Stimulated activated naive CD4-positive, alpha-beta T cell (primary cell): ENCODE measurements at regions not wholly inside any gene's neighbourhood (a gene's known extent, or its start where the extent isn't known, plus 50 kb on each side); places are given as distances from the start of the nearest gene placed in this dataset.
A peak's percentile ranks its signal among the peaks of the same experiment; 100 is the strongest.
"Not testable (repeated sequence)": the region's sequence is repeated elsewhere in the genome, so short reads cannot be mapped to it uniquely, and the experiment has no call there.

ENCODE experiments used
- DNase-seq, 6 experiments: peaks; one replicate each; lab custom pipeline; 2025; lab: John Stamatoyannopoulos, UW

DNA sequence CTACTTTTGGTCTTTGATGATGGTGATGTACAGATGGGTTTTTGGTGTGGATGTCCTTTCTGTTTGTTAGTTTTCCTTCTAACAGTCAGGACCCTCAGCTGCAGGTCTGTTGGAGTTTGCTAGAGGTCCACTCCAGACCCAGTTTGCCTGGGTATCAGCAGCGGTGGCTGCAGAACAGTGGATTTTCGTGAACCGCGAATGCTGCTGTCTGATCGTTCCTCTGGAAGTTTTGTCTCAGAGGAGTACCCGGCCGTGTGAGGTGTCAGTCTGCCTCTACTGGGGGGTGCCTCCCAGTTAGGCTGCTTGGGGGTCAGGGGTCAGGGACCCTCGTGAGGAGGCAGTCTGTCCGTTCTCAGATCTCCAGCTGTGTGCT lies 56.6 kb upstream of the TNFAIP8 start:
- not testable (repeated sequence) for DNase-seq

DNA sequence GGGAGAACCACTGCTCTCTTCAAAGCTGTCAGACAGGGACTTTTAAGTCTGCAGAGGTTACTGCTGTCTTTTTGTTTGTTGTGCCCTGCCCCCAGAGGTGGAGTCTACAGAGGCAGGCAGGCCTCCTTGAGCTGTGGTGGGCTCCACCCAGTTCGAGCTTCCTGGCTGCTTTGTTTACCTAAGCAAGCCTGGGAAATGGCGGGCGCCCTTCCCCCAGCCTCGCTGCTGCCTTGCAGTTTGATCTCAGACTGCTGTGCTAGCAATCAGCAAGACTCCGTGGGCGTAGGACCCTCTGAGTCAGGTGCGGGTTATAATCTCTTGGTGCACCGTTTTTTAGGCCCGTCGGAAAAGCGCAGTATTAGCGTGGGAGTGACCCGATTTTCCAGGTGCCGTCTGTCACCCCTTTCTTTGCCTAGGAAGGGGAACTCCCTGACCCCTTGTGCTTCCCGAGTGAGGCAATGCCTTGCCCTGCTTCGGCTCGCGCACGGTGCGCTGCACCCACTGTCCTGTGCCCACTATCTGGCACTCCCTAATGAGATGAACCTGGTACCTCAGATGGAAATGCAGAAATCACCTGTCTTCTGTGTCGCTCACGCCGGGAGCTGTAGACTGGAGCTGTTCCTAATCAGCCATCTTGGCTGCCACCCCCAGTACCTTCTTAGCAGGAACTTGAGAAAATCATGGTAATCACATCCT lies 56.1 kb upstream of the TNFAIP8 start:
- DNase-seq = peak; percentile 81 to 91 (median 86)

DNA sequence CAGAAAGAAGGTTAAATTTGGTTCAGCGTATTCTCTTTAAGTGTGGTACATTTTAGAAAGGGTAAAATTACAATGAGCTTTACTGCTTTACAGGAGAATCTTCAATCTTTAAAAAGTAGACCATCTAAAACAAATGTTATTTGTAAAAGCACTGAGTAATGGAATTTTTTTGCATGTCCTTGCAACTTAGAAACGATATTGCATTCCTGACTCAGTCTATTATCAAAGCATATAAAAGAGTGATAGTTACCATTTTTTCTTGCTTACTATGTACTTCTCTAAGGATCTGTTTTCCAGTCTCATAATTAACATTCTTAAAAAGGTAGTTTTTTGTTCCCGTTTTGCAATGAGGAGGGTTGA lies 55.5 kb upstream of the TNFAIP8 start:
- no peak for DNase-seq

DNA sequence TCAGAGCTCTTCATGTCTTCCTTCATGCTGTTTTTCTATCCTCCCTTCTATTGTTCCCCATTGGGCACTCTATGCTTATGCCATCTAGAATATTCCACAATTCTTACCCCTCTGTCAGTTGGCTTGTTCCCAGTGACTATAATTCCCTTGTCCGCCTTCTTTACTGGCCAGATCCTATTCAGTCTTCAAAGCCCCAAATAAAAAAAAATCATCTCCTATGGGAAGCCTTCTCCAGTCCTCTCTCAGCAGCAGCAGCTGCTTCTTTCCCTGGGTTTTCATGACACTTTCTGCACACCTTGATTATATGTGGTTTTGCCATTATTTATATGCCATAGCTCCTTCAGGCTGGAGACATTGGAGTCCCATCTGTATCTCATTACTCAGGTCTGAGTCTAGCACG lies 54.6 kb upstream of the TNFAIP8 start:
- no peak for DNase-seq

DNA sequence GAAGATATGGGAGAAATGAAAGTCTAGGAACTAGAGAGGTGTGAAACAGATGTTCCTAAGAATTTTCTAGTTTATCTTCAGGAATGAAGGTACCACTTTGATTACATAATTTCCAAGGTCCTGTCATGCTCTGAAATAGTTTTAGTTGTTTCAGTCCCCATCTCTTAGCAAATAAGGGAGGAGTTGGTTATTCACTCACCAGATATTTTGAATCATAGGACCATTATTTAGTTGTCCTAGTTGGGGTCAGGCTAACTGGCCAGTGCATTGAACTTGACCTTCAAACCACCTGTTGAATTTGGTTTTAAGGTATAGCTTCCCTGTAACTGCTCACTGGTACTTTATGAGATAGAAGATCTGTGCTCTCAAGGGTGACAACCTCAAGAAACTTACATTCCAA lies 53.9 kb upstream of the TNFAIP8 start:
- no peak for DNase-seq

DNA sequence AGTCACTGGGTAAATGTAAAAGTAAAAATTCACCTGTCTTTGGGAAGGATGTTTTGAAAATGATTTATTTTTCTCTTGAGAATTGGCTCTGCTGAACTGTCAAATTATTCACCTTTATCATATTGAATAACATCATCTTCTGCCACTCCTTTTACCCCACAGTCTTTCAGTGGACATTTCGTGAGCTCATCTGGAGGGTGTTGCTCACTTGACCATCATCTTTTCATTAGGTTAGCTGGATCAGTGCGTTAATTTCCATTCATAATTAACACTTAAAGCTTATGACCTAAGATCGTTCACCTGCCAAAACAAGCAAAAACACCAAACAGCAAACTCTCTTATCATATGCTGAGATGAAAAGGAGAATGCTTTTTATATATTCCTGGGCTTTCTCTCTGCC lies 53.4 kb upstream of the TNFAIP8 start:
- no peak for DNase-seq

DNA sequence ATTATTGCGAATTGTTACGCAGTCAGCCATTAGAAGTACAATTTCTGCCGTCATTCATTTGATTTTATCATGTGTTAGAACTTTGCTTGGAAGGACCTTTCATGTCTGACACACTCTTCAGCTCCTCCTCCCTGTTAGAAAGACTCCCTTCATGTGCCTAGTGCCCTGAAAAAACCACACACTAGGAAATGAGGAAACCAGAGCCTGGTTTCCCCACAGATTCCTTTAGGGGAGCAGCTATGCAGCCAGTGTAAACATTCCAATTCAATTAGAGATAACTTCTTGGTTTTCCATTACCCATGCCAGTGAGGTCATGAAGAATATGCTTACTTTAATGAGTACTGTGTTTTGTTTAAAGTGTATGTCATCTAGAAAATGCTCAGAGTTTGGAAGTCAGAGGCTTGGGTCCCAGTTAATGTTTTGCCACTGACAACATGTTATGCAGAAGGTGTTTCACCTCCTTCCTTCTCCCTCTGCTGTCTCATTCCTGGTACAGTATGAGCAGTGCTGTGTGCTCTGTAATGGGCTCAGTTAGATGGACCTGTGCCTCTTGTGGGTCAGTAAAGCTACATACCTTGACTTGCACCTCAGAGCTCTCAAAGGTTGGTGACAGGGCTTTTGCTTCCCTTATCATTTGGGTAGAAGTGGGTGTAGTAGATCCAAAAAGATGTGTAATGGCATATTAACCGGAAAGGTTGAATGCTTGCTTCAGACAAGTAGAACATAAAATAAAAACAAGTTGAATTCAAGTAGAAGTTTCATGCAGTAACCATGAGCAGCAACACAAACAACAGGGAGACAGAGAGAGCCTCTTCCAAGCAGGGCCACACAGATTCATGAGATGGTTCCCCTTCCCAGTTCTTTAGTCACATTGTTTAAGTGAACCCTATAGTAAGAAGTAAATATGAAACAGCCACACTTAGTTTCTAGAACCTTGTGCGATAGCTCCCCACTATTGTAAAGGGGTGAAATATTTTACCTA lies 52.6 kb upstream of the TNFAIP8 start:
- DNase-seq = peak in 3 of 6 experiments; percentile 10 to 41 (median 33)

DNA sequence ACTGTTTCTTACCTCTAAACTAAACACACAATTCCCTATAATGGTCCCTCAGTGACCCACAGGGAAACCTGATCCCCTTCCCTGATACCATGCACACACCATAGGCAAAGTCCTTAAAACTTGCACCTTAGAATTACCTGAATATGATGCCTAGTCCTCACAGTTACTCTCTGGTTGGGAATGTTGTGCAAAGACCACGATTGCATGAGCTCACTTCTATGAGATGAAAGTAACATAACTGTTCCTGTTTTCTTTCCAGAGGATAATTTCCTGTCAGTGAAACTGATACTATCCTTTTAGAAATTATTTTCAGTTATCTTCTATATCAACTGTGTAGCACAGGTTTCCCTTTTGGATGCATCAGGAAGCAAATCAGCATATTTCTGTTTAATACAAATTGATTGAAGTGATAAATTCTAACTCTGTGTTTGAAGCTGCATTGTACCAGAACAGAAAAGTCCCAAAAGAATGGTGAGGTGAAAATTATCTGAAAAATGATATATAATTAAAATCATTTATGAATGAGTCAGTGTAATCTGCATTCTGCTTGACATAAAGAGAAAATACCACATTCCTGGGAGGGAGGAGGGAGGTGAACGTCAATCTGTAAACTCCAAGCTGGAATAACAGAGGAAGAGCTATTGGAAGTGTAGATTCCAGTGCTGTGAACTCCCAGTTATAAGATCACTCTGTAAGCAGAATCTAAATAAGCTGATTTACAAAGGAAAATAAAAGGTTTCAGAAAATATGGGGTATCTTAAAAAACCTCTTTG lies 51.2 kb upstream of the TNFAIP8 start:
- no peak for DNase-seq
